ENCODE measurements at regions not wholly inside any gene's neighbourhood (a gene's known extent, or its start where the extent isn't known, plus 50 kb on each side); places are given as distances from the start of the nearest gene placed in this dataset.
"Not testable (repeated sequence)": the region's sequence is repeated elsewhere in the genome, so short reads cannot be mapped to it uniquely, and the experiment has no call there.

DNA sequence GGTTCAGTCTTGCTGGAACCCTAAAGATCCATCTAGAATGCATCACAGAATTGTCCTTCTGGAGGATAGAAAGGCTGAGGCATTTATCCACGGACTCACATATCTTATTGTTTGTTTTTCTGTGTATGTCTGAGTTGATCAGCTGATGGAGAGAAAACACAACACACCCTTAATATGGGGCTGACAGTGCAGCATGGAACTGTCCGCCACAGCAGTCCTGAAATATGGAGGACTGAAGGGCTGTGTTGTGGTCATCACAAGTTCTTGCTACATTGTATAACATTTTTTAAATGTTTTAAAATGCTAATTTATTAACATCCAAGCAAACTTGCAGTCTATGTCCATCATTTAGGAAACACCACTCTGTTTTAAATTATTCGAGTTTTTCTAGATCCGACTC is 448.9 kb upstream of the ERCC4 start:
- DNase-seq (ENCODE audit: low spot score): no peak

DNA sequence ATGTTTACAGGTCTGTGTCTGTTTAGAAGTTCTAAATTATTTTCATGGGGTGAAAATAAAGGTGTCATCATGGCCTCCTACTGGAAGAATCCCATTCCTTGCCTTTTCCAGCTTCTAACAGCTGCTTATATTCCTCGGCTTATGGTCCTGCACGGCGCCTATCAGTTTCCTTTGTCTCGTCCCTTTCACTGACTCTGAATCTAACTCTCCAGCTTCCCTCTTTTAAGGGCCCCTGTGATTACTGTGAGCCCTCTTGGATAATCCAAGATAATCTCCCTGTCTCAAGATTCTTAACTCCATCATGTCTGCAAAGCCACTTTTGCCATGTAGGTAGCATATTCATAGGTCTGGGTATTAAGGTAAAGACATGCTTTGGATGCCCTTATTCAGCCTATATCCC is 441.0 kb upstream of the ERCC4 start:
- DNase-seq (ENCODE audit: low spot score): no peak

DNA sequence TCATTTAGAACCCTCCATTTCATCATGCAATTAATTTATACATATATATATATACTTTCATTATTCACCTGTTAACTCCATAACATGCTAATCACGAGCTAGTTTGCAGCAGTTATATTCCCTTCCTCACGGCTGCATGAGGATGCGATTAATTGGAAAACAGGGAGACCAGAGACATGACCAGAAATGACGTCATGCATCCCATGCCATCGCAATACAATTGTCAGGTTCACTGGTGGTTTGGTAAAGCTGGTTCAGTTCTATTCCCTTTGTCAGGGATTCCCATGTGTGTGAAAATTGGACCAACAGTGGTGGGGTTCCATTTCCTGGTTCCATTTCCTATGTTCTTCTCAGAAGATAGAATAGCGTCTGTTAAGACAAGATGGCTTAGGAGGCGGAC is 440.4 kb upstream of the ERCC4 start:
- no peak for DNase-seq (ENCODE audit: low spot score)

DNA sequence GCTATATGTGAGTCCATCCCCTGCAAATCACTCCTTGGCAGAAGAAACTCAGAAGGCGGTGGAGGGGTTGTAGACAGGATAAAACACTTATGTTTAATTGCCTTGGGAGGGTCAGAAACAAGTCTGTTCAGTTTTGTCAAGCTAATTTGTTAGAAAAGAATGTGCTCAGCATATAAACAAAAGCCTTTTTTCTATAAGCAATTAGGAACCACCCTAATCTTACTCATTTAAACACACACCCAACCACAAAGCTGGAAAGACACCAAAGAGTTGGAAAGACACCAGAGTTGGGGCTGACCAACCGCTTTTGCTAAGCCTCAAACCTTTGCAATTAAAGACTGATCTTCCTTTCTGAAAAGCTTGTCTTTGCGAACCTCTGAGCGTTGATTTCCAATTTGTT is 439.2 kb upstream of the ERCC4 start:
- DNase-seq (ENCODE audit: low spot score): no peak

DNA sequence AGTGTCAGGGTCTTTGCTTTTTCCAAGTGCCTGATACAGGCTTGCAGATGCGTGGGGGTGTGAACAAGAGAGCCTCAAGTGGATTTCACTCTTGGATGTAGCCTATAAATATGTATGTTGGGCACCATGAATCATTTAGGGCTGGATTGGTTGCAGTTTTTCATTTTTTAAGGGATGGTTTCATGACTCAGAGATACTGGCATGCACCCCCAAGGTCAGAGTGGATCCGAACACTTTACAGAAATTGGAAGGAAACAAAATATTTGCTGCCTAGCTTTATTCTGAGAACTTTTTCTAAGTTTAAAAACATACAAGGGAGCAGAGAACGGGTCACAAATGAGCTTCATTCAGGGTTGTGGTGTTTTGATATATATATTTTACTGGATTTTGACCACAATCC is 436.8 kb upstream of the ERCC4 start:
- DNase-seq (ENCODE audit: low spot score): no peak

DNA sequence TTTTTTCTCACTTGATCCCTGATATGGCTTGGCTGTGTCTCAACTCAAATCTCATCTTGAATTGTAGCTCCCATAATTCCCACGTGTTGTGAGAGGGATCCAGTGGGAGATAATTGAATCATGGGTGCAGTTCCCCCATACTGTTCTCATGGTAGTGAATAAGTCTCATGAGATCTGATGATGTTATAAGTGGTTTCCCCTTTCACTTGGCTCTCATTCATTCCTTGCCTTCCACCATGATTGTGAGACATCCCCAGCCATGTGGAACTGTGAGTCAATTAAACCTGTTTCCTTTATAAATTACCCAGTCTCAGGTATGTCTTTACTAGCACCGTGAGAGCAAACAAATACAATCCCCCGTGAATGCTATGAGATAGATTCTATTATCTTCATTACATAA is 430.5 kb upstream of the ERCC4 start:
- DNase-seq (ENCODE audit: low spot score): not testable (repeated sequence)

DNA sequence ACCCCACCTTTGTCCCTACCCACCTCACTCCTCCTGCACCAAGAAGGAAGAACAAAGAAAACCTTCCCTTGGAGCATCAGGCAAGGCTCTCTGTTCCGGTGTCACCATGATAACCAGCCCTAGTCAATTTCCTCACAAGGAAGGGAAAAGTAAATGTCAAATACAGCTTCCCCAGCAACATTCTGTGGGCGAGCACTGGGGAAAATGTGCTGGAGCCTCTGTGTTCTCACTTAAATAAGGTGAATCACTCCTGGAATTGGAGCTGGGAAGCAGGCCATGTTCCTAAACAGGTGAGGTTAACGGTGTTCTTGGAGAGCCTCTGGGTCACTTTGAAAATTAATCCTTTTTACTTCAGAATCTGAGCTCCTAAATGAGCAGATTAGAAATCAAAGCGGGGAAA is 427.9 kb upstream of the ERCC4 start:
- no peak for DNase-seq (ENCODE audit: low spot score)

DNA sequence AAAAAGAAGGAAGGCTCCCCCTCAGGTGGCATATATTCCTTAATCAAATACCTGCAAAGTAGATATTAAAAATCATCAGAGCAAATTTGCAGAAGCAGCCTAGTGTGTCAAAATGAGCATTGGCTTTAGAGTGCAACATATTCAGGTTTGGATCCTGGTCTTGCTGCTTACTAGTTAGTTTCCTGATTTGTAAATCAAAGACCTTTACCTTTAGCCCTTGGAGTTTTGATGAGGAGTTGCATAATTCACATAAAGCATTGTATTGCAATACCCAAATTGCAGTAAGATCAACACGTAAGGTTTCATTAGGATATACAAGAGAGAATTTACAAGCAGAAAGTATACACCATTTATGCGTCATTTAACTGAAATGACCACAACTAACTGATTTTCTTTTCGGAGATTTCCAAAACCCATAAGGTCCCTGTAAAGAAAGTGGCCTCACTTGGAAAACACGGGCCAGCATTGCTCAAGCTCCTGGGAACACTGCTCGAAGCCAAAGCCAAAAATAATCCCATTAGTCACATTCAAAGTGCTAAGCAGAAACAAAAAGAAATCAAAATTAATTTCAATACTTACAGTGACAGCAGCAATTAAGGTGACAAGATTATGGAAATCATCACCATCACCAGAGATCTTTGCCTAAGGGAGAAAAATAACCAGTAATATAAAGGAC is 415.9 kb upstream of the ERCC4 start:
- no peak for DNase-seq (ENCODE audit: low spot score)

DNA sequence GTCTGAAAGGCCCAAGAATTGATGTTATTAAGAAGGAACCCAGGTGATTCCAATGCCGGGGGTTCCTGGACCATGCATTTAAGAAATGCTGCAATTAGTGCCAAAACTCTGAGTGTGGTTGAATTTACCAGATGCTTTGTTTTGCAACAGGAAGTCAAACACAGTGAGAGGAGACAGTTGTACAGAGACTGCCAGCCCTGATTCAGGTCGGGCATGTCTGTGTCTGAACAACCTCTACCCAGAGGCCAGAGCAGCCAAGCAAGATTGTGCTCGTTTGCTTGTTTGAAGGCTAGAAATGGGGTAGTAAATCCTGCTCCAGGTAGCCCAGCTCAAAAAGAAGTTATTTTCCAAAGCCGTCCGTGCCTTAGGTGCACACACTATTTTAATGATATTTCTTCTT is 412.4 kb upstream of the ERCC4 start:
- no peak for DNase-seq (ENCODE audit: low spot score)

DNA sequence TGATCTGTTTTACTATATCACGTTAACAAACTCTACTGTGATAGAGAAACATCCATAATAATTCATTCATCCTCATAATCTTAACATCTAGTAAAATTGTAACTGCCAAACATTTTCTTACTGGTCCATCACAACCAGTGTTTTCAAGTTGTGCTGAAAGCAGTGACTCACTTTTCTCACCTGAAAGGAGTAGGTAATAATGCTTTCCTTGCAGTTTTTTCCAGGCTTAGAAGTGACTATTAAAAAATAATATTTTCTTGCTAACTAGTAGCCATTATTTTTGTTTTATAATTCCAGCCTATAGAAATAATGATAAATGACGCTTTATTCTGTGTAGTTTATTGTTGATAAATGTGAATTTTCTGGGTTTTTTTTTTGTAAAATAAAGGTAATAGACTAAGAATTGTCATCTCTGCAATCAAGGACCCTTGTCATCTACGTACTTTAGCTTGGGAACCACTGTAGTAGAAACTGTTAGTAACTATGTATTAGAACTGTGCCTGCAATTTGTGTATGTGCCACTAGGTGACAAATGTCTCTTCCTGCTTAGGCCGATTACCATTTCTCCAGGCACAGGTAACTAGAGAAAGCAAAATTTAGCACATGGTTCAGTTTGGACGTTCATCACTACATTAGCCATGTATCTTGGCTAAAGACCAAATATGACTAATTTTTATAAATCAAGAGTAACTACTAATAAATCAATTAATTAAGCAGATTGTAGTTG is 409.4 kb upstream of the ERCC4 start:
- DNase-seq (ENCODE audit: low spot score): no peak

DNA sequence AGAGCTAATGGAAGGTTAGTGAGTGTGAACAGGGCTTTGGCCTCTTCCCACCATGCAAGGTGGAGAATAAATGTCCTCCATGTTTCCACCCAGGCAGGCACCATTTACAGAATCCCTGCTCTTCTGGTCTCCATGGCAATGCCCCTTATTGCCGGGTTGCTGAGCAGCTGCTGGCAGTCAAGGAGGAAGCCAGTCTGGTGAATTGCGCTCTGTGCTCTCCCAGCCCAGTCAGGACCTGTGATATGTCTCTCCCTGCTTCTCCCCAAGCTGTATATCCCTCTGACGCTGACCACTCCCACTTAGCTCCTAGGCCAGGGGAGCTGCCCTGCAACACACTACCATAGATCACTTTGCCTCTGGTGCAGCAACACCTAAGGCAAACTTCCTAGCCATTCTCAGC is 402.1 kb upstream of the ERCC4 start:
- no peak for DNase-seq (ENCODE audit: low spot score)

DNA sequence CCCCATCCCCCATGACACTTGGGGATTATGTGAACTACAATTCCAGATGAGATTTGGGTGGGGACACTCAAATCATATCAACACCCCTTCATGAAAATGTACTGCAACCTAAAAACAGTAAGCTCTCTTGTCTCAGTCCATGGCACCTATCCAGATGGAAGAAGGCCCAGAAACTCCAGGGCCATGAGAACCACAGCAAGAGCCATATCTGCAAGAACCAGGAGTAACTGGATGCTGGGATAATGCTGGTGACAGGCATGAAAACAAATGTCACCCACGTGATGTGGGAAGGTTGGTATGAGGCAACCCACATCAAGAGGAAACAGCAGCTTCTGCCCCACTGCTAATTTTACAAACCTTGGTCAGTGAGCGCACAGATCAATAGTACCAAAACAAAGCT is 400.1 kb upstream of the ERCC4 start:
- DNase-seq (ENCODE audit: low spot score): no peak

DNA sequence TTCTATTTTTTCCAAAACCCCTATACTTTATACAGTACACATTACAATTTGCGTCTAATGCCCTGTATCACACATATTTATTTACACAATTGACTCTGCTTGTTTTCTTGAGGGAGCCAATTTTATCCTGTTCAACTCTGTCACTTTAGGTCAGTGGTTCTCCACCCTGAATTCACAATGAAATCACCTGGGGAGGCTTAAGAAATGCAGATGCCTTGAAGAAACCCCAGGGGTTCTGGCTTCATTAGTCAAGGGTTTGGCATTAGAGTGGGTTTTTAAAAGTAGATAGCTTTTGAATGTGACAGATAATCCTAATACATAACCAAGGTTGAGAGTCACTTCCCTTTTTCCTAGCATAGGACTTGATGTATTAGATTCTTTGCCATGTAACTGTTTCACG is 398.6 kb upstream of the ERCC4 start:
- no peak for DNase-seq (ENCODE audit: low spot score)

DNA sequence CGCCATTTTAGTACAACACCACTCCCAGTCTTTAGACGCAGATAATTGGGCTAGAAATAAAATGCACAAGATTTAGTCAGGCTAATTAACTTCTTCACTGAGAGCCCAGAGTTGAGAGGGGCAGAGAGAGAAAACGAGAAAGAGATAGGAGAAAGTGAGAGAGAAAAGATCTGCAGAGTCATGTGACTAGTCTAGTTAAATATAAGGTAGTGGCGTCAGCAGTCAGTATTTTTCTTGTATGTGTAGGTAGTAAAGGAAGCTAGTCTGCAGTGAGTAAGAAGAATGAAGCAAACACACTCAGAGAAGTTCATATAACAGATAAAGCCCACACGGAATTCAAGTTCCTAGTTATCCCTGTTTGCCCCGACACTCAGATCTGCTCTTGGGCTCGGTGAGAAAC is 392.6 kb upstream of the ERCC4 start:
- DNase-seq (ENCODE audit: low spot score): no peak

DNA sequence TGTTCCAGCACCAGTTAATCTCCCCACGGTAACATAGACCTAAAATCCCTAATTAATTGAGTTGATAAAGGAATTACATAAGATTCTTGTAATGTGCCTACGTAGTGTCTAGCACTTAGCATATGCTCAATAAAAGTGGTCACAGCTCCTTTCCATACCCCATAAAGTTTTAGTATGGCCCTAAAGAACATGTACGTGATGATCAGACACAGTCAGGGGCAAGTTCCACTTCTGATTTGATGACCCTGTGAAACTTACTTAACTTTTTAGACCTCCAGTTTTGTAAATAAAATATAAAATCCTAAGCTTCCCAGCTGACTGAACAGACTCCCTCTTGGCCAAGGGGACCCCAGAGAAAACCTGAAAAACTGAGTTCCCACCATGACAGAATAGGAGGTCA is 391.3 kb upstream of the ERCC4 start:
- no peak for DNase-seq (ENCODE audit: low spot score)

DNA sequence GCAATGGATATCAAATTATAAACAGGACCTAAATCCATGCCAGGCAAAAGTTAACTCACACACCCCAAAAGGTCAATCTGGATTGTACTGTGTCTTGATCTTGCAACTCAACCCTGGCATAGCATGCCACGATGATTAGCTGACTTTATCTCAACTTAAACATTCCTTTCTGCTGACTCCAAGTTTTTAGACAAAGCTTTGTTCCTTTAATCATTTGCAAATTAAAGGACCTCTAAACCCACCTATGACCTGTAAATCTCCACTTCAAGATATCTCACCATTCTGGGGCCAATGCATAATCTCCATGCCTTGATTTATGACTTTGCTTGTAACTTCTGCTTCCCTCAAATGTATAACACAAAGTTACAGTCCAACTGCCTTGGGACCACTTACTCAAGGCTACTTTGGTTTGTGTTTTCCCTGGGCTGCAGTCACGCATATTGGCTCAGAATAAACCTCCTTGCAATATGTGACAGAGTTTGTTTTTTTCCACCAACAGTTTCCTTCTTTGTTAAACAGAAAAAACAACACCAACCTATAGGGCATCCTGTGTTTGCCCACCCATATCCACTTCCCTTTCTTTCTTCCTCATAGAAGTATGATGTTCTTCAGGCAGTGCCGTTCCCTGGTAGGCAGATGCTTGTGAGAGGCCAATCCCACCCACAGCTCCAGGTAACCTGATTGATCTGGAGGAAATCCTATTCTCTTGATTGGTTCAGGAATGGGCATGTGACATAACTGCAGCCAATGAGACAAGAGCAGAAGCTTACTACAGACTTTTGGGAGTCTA is 390.6 kb upstream of the ERCC4 start:
- no peak for DNase-seq (ENCODE audit: low spot score)

DNA sequence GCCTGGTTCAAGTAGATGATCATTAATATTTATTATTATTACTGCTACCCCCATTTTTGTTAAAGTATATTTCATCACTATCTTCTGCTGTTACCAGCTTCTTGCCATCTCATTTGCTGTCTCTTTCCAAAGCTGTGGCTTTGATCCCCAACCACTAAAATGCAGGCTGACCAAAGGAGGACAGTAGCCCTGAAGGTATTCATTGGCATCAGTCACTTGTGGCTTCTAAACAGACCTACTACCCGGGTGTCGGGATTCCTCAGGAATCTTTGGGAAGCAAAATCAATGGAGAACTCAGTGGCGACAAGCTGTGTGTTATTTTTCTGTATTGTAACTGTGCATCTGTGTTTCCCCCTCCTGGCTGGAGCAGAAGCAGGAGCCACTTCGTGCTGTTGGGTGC is 379.2 kb upstream of the ERCC4 start:
- no peak for DNase-seq (ENCODE audit: low spot score)

DNA sequence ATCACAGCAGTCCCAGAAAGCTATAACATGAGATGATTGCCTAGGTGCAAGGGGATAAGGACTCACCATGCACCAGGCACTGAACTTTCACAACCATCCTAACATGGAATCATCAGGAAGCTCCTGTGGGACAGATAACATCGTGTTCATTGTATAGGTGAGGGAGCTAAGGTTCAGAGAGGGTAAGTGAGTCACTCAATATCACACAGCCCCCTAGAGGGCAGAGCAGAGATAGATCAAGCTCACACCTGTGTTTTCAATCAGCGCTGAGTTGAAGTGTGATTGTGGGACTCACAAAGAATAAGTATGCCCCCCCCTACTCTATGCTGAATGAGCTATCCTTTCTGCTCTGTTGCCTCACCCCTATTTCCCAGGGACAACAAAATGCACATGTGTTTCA is 377.7 kb upstream of the ERCC4 start:
- DNase-seq (ENCODE audit: low spot score): no peak

DNA sequence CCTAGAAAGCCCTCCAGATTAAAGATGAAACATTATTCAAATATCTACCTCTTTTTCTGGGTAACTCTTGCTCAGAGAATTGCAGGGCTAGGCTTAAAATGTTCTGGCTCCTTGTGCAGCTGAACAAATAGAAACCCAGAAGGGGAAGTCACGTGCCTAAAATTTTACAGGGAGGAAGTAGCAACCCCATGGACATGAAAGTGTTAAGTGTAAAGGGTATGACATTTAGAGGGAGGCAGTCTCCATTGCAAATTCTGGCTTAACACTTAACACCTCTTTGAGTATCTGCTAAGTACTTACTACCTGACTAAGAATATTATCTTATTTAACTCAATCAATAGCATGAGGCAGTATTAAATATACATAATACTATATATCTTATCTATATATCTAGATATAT is 376.1 kb upstream of the ERCC4 start:
- no peak for DNase-seq (ENCODE audit: low spot score)

DNA sequence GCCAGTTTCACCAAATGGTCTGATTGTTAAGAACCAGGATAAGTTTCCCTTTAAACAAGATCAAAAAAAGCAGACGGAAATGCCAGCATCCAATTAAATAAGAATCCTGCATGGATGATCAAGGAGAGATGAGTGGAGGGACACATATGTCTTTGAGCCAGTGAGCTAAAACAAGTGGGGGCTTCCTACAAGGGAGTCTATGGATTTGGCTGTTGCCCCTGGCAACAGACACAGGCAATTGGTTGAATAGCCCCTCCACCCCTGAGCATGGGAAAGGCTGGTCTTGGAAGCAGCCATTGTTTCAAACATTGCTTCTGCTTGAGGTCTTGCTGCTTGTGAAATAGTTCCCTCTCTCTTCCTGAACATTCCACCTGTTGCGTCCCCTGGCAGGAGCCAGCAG is 374.7 kb upstream of the ERCC4 start:
- no peak for DNase-seq (ENCODE audit: low spot score)

DNA sequence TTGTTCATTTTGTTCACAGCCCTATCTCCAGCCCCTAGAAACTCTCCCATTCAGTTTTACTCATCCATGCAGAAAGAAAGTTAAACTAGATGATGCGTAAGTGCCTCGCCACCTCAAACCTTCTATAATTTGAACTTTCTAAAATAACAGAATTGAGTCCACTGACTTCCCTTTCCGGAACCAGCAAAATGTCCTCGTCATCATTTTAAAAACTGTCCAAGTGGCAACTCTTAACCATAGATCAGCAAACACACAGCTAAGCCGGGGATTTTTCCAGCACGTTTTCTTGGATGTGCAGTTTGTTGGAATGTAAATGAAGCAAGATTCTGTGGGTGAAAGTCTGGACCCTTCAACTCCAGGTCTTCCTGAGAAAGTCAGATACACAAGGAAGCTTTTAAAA is 369.7 kb upstream of the ERCC4 start:
- no peak for DNase-seq (ENCODE audit: low spot score)

DNA sequence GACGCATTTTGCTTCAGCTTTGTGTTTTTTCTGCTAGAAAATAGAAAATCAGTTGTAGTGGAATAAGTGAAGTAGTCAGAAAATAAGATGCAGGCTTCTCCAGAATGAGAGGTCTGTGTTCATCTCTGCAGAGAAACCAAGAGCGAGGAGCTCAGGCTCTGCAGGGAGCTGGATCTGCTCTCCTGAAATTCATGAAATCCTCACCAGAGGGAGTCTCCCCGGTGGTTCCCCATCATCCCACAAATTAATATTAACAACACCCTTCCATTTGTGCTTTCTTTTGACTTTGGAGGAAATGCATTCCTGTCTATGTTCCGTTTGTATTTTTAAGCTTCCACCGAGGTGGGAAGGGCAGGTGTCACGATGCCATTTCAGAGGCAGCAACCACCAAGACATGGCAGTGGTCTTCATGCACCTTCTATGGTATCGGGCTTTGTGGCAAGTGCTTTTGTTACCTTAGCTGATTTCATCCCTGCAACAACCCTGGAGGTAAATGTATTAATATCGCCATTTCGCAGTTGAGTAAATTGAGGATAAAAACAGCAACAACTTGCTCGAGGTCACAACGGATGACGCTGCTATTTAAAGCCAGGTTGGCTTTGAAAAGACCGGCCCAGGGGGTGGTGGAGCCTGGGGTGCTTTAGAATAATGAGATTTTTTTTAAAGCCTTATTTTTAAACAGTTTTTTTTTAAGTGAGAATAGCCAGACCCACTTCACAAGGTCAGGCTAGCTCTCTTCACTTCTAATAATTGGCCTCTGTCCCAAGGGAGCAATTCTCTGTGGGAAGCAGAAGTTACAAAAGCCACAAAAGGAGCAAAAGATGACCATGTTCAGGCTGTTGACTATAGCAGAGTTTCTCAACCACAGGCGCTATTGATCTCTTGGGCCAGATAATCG is 367.6 kb upstream of the ERCC4 start:
- no peak for DNase-seq (ENCODE audit: low spot score)

DNA sequence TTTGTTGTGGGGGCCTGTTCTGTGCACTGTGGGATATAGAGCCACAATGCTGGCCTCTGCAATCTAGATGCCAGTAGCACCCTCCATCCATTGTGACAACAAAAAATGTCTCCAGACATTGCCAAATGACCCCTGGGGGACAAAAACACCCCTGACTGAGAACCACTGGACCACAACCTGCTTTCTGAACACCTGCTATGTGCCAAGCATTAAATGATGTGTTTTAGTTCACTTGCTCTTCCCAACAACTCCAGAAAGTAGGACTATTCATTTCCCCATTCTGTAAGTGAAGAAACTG is 367.0 kb upstream of the ERCC4 start:
- no peak for DNase-seq (ENCODE audit: low spot score)
